WTC11 (cell line): ENCODE measurements at regions not wholly inside any gene's neighbourhood (a gene's known extent, or its start where the extent isn't known, plus 50 kb on each side); places are given as distances from the start of the nearest gene placed in this dataset.

Experiments used
- CREB1 ChIP-seq: sonication (generic); formaldehyde crosslinking; IDR thresholded peaks from 2 replicates; pipeline ENCODE4 v1.8.0; 2023; ENCODE audit warnings: mild to moderate bottlenecking, missing genetic modification reagents
- IRF1 ChIP-seq: sonication (generic); formaldehyde crosslinking; IDR thresholded peaks from 2 replicates; pipeline ENCODE4 v1.8.0; 2023; ENCODE audit warnings: missing genetic modification reagents
- JUN ChIP-seq: sonication (generic); formaldehyde crosslinking; IDR thresholded peaks from 2 replicates; pipeline ENCODE4 v1.8.0; 2023; ENCODE audit warnings: mild to moderate bottlenecking, missing genetic modification reagents
- SMAD4 ChIP-seq: sonication (generic); formaldehyde crosslinking; IDR thresholded peaks from 2 replicates; pipeline ENCODE4 v1.8.0; 2022; ENCODE audit warnings: mild to moderate bottlenecking, missing genetic modification reagents
- TEAD4 ChIP-seq: sonication (generic); formaldehyde crosslinking; IDR thresholded peaks from 2 replicates; pipeline ENCODE4 v1.8.0; 2022; ENCODE audit warnings: mild to moderate bottlenecking, missing genetic modification reagents
- USF1 ChIP-seq: sonication (generic); formaldehyde crosslinking; IDR thresholded peaks from 2 replicates; pipeline ENCODE4 v1.8.0; 2022; ENCODE audit warnings: mild to moderate bottlenecking, missing genetic modification reagents
- ZNF121 ChIP-seq: sonication (generic); formaldehyde crosslinking; IDR thresholded peaks from 2 replicates; pipeline ENCODE4 v1.8.0; 2023; ENCODE audit warnings: missing genetic modification reagents
- ZNF138 ChIP-seq: sonication (generic); formaldehyde crosslinking; conservative IDR thresholded peaks from 2 replicates; pipeline ENCODE4 v1.8.1; 2022; ENCODE audit warnings: mild to moderate bottlenecking, moderate library complexity, missing genetic modification reagents
- ZNF423 ChIP-seq: fragments of 250-450 bp; sonication (Bioruptor Pico); IDR thresholded peaks from 2 replicates; pipeline ENCODE4 v2.1.2; 2022; ENCODE audit warnings: mild to moderate bottlenecking, moderate library complexity
- TF ChIP-seq, protein P1 (sequence below): sonication (generic); formaldehyde crosslinking; IDR thresholded peaks from 2 replicates; pipeline ENCODE4 v1.8.0; 2023; ENCODE audit warnings: mild to moderate bottlenecking, missing genetic modification reagents
- TF ChIP-seq, protein P2 (sequence below): fragments of 200-600 bp; IDR thresholded peaks from 2 replicates; pipeline ENCODE4 v1.8.0; 2022; ENCODE audit warnings: antibody characterized with exemption
- TF ChIP-seq, protein P3 (sequence below): sonication (generic); formaldehyde crosslinking; IDR thresholded peaks from 2 replicates; pipeline ENCODE4 v1.8.1; 2023; ENCODE audit warnings: mild to moderate bottlenecking, missing genetic modification reagents, moderate library complexity

- no peak for TF ChIP-seq ZNF423
- no peak for TF ChIP-seq ZNF138 (CRISPR knock-in tag)
- no peak for TF ChIP-seq USF1 (CRISPR knock-in tag)
- TF ChIP-seq JUN: no peak
- TF ChIP-seq, protein P1, sequence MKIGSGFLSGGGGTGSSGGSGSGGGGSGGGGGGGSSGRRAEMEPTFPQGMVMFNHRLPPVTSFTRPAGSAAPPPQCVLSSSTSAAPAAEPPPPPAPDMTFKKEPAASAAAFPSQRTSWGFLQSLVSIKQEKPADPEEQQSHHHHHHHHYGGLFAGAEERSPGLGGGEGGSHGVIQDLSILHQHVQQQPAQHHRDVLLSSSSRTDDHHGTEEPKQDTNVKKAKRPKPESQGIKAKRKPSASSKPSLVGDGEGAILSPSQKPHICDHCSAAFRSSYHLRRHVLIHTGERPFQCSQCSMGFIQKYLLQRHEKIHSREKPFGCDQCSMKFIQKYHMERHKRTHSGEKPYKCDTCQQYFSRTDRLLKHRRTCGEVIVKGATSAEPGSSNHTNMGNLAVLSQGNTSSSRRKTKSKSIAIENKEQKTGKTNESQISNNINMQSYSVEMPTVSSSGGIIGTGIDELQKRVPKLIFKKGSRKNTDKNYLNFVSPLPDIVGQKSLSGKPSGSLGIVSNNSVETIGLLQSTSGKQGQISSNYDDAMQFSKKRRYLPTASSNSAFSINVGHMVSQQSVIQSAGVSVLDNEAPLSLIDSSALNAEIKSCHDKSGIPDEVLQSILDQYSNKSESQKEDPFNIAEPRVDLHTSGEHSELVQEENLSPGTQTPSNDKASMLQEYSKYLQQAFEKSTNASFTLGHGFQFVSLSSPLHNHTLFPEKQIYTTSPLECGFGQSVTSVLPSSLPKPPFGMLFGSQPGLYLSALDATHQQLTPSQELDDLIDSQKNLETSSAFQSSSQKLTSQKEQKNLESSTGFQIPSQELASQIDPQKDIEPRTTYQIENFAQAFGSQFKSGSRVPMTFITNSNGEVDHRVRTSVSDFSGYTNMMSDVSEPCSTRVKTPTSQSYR: no peak
- TF ChIP-seq, protein P2, sequence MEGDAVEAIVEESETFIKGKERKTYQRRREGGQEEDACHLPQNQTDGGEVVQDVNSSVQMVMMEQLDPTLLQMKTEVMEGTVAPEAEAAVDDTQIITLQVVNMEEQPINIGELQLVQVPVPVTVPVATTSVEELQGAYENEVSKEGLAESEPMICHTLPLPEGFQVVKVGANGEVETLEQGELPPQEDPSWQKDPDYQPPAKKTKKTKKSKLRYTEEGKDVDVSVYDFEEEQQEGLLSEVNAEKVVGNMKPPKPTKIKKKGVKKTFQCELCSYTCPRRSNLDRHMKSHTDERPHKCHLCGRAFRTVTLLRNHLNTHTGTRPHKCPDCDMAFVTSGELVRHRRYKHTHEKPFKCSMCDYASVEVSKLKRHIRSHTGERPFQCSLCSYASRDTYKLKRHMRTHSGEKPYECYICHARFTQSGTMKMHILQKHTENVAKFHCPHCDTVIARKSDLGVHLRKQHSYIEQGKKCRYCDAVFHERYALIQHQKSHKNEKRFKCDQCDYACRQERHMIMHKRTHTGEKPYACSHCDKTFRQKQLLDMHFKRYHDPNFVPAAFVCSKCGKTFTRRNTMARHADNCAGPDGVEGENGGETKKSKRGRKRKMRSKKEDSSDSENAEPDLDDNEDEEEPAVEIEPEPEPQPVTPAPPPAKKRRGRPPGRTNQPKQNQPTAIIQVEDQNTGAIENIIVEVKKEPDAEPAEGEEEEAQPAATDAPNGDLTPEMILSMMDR: no peak
- no peak for TF ChIP-seq TEAD4
- TF ChIP-seq, protein P3, sequence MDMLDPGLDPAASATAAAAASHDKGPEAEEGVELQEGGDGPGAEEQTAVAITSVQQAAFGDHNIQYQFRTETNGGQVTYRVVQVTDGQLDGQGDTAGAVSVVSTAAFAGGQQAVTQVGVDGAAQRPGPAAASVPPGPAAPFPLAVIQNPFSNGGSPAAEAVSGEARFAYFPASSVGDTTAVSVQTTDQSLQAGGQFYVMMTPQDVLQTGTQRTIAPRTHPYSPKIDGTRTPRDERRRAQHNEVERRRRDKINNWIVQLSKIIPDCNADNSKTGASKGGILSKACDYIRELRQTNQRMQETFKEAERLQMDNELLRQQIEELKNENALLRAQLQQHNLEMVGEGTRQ: no peak
- TF ChIP-seq SMAD4 (CRISPR knock-in tag): no peak
- no peak for TF ChIP-seq IRF1 (CRISPR knock-in tag)
- no peak for TF ChIP-seq ZNF121 (CRISPR knock-in tag)
- no peak for TF ChIP-seq CREB1 (CRISPR knock-in tag)
These were observed 356.1 kb downstream of the DAD1 start for GRCh38 chr14:22232933-22233332.
